H1 (cell line): ENCODE measurements at regions not wholly inside any gene's neighbourhood (a gene's known extent, or its start where the extent isn't known, plus 50 kb on each side); places are given as distances from the start of the nearest gene placed in this dataset.

Experiments
- MAX ChIP-seq: IDR thresholded peaks from 2 replicates; pipeline ENCODE4 v1.6.1; 2012; ENCODE audit warnings: inconsistent platforms
- RFX5 ChIP-seq: IDR thresholded peaks from 2 replicates; pipeline ENCODE4 v1.6.1; 2011; ENCODE audit warnings: low read depth, low read length, improper control_type of control experiment, borderline replicate concordance

- TF ChIP-seq RFX5, result no peak
- TF ChIP-seq MAX, result no peak
- TF ChIP-seq, all 59 proteins: peak for 0
Measured at GRCh38 chr4:18981234-18981615, 959.7 kb upstream of the LCORL start (continued).
